ENCODE measurements at regions not wholly inside any gene's neighbourhood (a gene's known extent, or its start where the extent isn't known, plus 50 kb on each side); places are given as distances from the start of the nearest gene placed in this dataset.
"Not testable (repeated sequence)": the region's sequence is repeated elsewhere in the genome, so short reads cannot be mapped to it uniquely, and the experiment has no call there.

DNA sequence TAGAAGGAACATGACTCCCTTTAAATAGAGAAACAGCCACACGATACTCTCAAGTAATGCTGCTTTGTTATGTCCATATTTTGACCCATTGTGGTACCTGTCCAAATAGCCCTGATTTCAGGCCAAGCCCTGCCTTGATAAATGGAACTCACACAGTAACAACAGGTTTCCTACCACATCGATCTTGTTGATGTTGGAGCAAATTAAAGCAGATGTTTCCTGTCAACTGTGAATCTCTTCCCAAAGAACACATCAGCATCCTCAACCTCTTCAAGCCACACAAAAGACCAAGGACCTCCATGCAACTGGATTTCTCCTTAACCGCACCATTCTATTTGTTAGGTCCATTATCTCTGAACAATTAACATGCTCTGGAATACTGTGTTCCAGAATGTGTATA lies 109.5 kb downstream of the FOXD4L6 start:
- H3K9ac ChIP-seq (ENCODE audit: control insufficient read depth, extremely low read depth, insufficient read depth, low read length); FAIRE-seq; H3K4me1 ChIP-seq (ENCODE audit: control insufficient read depth, extremely low read depth, insufficient read depth, low read length); H3K79me2 ChIP-seq (ENCODE audit: control insufficient read depth, insufficient read depth, low read length); H3K9me1 ChIP-seq (ENCODE audit: control insufficient read depth, extremely low read depth, insufficient read depth, low read length); H3K36me3 ChIP-seq (ENCODE audit: control insufficient read depth in 2 of 2, extremely low read depth in 1 of 2, insufficient read depth in 2 of 2, low read length in 2 of 2); H3K27ac ChIP-seq (ENCODE audit: control insufficient read depth, insufficient read depth, low read length); H2AFZ ChIP-seq (ENCODE audit: control insufficient read depth, low read length); H3K9me3 ChIP-seq (ENCODE audit: control insufficient read depth, low read depth, low read length); DNase-seq (ENCODE audit: low read depth, low spot score); H3K27me3 ChIP-seq (ENCODE audit: control insufficient read depth, extremely low read depth, insufficient read depth, low read length); H4K20me1 ChIP-seq (ENCODE audit: control insufficient read depth, extremely low read depth, insufficient read depth, low read length); H3K4me2 ChIP-seq (ENCODE audit: control insufficient read depth, extremely low read depth, insufficient read depth, low read depth, low read length); H3K4me3 ChIP-seq (ENCODE audit: control insufficient read depth in 2 of 3, extremely low read depth in 1 of 3, insufficient read depth in 2 of 3, low read depth in 1 of 3, low read length in 3 of 3); dilution Hi-C loops (cut with MboI; ENCODE audit: extremely low pct_ligation_motif_present, low sequenced_read_pairs): not testable (repeated sequence)

DNA sequence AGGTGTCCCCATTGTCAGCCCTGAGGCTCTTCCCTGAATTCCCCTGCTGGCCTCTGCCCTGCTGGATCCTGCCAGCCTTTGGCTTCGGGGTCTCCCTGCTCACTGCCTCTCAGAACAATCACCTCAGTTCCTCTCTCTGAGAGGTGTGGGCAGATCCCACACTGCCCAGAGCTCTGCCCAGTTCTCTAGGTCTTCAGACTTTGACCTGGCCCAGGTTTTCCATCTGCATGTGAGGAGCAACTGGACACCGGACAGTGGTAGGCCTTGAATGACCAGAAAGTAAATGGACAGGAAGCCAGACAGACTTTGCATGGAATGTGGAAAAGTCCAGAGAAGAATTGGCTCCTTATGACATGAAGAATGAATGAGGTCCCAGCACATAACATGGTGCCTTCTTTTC lies 111.8 kb downstream of the FOXD4L6 start:
- H3K9me3 ChIP-seq (ENCODE audit: control insufficient read depth, low read depth, low read length); H4K20me1 ChIP-seq (ENCODE audit: control insufficient read depth, extremely low read depth, insufficient read depth, low read length); H2AFZ ChIP-seq (ENCODE audit: control insufficient read depth, low read length); H3K79me2 ChIP-seq (ENCODE audit: control insufficient read depth, insufficient read depth, low read length); H3K9ac ChIP-seq (ENCODE audit: control insufficient read depth, extremely low read depth, insufficient read depth, low read length); dilution Hi-C loops (cut with MboI; ENCODE audit: extremely low pct_ligation_motif_present, low sequenced_read_pairs); FAIRE-seq; H3K36me3 ChIP-seq (ENCODE audit: control insufficient read depth in 2 of 2, extremely low read depth in 1 of 2, insufficient read depth in 2 of 2, low read length in 2 of 2); H3K9me1 ChIP-seq (ENCODE audit: control insufficient read depth, extremely low read depth, insufficient read depth, low read length); H3K4me3 ChIP-seq (ENCODE audit: control insufficient read depth in 2 of 3, extremely low read depth in 1 of 3, insufficient read depth in 2 of 3, low read depth in 1 of 3, low read length in 3 of 3); H3K4me1 ChIP-seq (ENCODE audit: control insufficient read depth, extremely low read depth, insufficient read depth, low read length); H3K4me2 ChIP-seq (ENCODE audit: control insufficient read depth, extremely low read depth, insufficient read depth, low read depth, low read length); DNase-seq (ENCODE audit: low read depth, low spot score); H3K27me3 ChIP-seq (ENCODE audit: control insufficient read depth, extremely low read depth, insufficient read depth, low read length); H3K27ac ChIP-seq (ENCODE audit: control insufficient read depth, insufficient read depth, low read length): not testable (repeated sequence)

DNA sequence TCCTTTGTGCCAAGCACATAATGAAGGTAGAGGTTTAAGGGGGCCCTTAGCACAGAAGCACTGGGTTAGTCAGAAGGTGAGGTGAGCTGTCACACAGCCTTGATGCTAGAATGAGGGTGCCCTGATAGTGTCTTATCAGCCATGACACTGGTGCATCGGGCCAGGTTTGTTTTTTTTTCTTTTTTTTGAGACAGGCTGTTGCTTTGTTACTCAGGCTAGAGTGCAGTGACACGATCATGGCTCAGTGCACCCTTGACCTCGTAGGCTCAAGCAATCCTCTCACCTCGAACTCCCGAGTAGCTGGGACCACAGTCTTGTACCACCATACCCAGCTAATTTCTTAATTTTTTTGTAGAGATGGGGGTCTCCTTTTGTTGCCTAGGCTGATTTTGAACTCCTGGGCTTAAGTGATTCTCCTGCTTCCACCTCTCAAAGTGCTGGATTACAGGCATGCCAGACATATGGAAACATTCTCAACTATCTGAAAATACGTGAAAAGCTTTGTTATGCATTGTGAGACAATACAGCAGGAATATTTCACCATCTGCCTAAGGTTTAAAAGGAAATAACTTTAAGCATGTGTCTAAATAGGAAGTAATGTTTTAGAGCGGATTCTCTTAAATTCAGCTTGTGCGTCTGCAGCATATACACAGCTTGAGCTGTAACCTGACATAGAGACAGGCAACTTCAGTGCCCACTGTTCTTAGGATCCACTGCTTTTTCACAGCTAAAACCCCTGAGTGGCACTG lies 128.4 kb downstream of the FOXD4L6 start:
- dilution Hi-C loops (cut with MboI; ENCODE audit: extremely low pct_ligation_motif_present, low sequenced_read_pairs); FAIRE-seq; H3K4me1 ChIP-seq (ENCODE audit: control insufficient read depth, extremely low read depth, insufficient read depth, low read length): not testable (repeated sequence)

DNA sequence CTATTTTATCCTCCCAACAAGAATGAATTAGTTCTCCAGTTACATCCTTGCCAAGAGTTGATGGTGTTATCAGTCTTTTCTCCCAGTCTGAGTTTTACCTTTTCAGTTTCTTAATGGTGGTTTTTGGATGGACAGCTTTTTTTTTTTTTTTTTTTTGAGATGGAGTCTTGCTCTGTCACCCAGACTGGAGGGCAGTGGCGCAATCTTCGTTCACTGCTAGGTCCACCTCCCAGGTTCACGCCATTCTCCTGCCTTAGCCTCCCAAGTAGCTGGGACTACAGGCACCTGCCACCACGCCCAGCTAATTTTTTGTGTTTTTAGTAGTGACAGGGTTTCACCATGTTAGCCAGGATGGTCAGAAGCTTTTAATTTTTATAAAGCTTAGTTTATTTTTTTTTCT lies 133.0 kb downstream of the FOXD4L6 start:
- H3K4me2 ChIP-seq (ENCODE audit: control insufficient read depth, extremely low read depth, insufficient read depth, low read depth, low read length); DNase-seq (ENCODE audit: low read depth, low spot score); H3K4me3 ChIP-seq (ENCODE audit: control insufficient read depth in 2 of 3, extremely low read depth in 1 of 3, insufficient read depth in 2 of 3, low read depth in 1 of 3, low read length in 3 of 3); H3K36me3 ChIP-seq (ENCODE audit: control insufficient read depth in 2 of 2, extremely low read depth in 1 of 2, insufficient read depth in 2 of 2, low read length in 2 of 2); H2AFZ ChIP-seq (ENCODE audit: control insufficient read depth, low read length); H4K20me1 ChIP-seq (ENCODE audit: control insufficient read depth, extremely low read depth, insufficient read depth, low read length); H3K4me1 ChIP-seq (ENCODE audit: control insufficient read depth, extremely low read depth, insufficient read depth, low read length); H3K27me3 ChIP-seq (ENCODE audit: control insufficient read depth, extremely low read depth, insufficient read depth, low read length); dilution Hi-C loops (cut with MboI; ENCODE audit: extremely low pct_ligation_motif_present, low sequenced_read_pairs); H3K9ac ChIP-seq (ENCODE audit: control insufficient read depth, extremely low read depth, insufficient read depth, low read length); H3K9me1 ChIP-seq (ENCODE audit: control insufficient read depth, extremely low read depth, insufficient read depth, low read length); H3K27ac ChIP-seq (ENCODE audit: control insufficient read depth, insufficient read depth, low read length); H3K79me2 ChIP-seq (ENCODE audit: control insufficient read depth, insufficient read depth, low read length); FAIRE-seq; H3K9me3 ChIP-seq (ENCODE audit: control insufficient read depth, low read depth, low read length): not testable (repeated sequence)

More for the DNA sequence above, 128.4 kb downstream of the FOXD4L6 start:
- H4K20me1 ChIP-seq (ENCODE audit: control insufficient read depth, extremely low read depth, insufficient read depth, low read length); H3K9me3 ChIP-seq (ENCODE audit: control insufficient read depth, low read depth, low read length); H3K4me2 ChIP-seq (ENCODE audit: control insufficient read depth, extremely low read depth, insufficient read depth, low read depth, low read length); H3K9me1 ChIP-seq (ENCODE audit: control insufficient read depth, extremely low read depth, insufficient read depth, low read length); H2AFZ ChIP-seq (ENCODE audit: control insufficient read depth, low read length); H3K9ac ChIP-seq (ENCODE audit: control insufficient read depth, extremely low read depth, insufficient read depth, low read length); H3K36me3 ChIP-seq (ENCODE audit: control insufficient read depth in 2 of 2, extremely low read depth in 1 of 2, insufficient read depth in 2 of 2, low read length in 2 of 2); DNase-seq (ENCODE audit: low read depth, low spot score); H3K4me3 ChIP-seq (ENCODE audit: control insufficient read depth in 2 of 3, extremely low read depth in 1 of 3, insufficient read depth in 2 of 3, low read depth in 1 of 3, low read length in 3 of 3); H3K79me2 ChIP-seq (ENCODE audit: control insufficient read depth, insufficient read depth, low read length); H3K27me3 ChIP-seq (ENCODE audit: control insufficient read depth, extremely low read depth, insufficient read depth, low read length); H3K27ac ChIP-seq (ENCODE audit: control insufficient read depth, insufficient read depth, low read length): not testable (repeated sequence)

DNA sequence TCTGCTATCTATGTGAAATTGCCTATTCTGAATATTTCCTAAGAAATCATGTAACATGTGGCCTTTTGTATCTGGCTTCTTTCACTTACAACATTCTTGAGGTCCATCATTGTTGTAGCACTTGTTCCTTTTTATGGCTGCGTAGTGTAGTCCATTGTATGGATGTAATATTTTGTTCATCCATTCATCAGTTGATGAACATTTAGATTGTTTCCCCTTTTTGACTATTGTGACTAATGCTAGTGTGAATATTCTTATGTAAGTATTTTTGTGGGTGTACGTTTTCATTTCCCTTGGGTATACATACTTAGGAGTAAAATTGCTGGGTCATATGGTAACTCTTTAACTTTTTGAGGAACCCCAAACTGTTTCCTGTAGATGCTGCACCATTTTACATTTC lies 134.6 kb downstream of the FOXD4L6 start:
- H3K79me2 ChIP-seq (ENCODE audit: control insufficient read depth, insufficient read depth, low read length); H3K27me3 ChIP-seq (ENCODE audit: control insufficient read depth, extremely low read depth, insufficient read depth, low read length); FAIRE-seq; H3K4me3 ChIP-seq (ENCODE audit: control insufficient read depth in 2 of 3, extremely low read depth in 1 of 3, insufficient read depth in 2 of 3, low read depth in 1 of 3, low read length in 3 of 3); H4K20me1 ChIP-seq (ENCODE audit: control insufficient read depth, extremely low read depth, insufficient read depth, low read length); H3K9me3 ChIP-seq (ENCODE audit: control insufficient read depth, low read depth, low read length); H3K9me1 ChIP-seq (ENCODE audit: control insufficient read depth, extremely low read depth, insufficient read depth, low read length); DNase-seq (ENCODE audit: low read depth, low spot score); H3K27ac ChIP-seq (ENCODE audit: control insufficient read depth, insufficient read depth, low read length); H3K9ac ChIP-seq (ENCODE audit: control insufficient read depth, extremely low read depth, insufficient read depth, low read length); H3K4me1 ChIP-seq (ENCODE audit: control insufficient read depth, extremely low read depth, insufficient read depth, low read length); H3K36me3 ChIP-seq (ENCODE audit: control insufficient read depth in 2 of 2, extremely low read depth in 1 of 2, insufficient read depth in 2 of 2, low read length in 2 of 2); H2AFZ ChIP-seq (ENCODE audit: control insufficient read depth, low read length); dilution Hi-C loops (cut with MboI; ENCODE audit: extremely low pct_ligation_motif_present, low sequenced_read_pairs): not testable (repeated sequence)
- peak overlapping the region; percentile 58 for H3K4me2 ChIP-seq (ENCODE audit: control insufficient read depth, extremely low read depth, insufficient read depth, low read depth, low read length)
